ENCODE measurements at regions not wholly inside any gene's neighbourhood (a gene's known extent, or its start where the extent isn't known, plus 50 kb on each side); places are given as distances from the start of the nearest gene placed in this dataset.

- Histone ChIP-seq H3K9me3 (ENCODE audit: insufficient read depth in 2 of 2, low read depth in 1 of 2, low read length in 1 of 2) (no peaks in the 10 kb centered on the region), H3K4ac (replicated peaks; ENCODE audit: insufficient read length, low read depth, low read length) (no peak overlapping the region), H4K5ac (ENCODE audit: insufficient read length, low read depth, low read length) (no peak overlapping the region), H3K23me2 (ENCODE audit: low read depth, low read length) (no peaks in the 10 kb centered on the region; the same call in 1 of the 2 replicates), H3K4me2 (ENCODE audit: insufficient read depth in 1 of 2, low read depth in 2 of 2, low read length in 2 of 2) (no peak overlapping the region), H2AK5ac (ENCODE audit: low read depth, low read length) (no peak overlapping the region), H3K79me2 (ENCODE audit: control insufficient read depth in 1 of 2, insufficient read depth in 2 of 2, low read length in 2 of 2) (no peaks in the 10 kb centered on the region), H3K23ac (ENCODE audit: insufficient read length) (no peak overlapping the region), H2BK15ac (ENCODE audit: low read length) (no peak overlapping the region), H2BK5ac (ENCODE audit: low read depth, low read length) (no peak overlapping the region), H4K20me1 (replicated peaks in 1 of 2; ENCODE audit: control insufficient read depth in 1 of 2, insufficient read depth in 2 of 2, low read length in 2 of 2) (no peaks in the 10 kb centered on the region), H3K27ac (ENCODE audit: low read depth, low read length) (no peak overlapping the region), H3K4me3 (ENCODE audit: extremely low read depth in 1 of 4, insufficient read depth in 2 of 4, low read depth in 3 of 4, low read length in 4 of 4) (no peak overlapping the region), H3K79me1 (ENCODE audit: low read depth, low read length) (no peaks in the 10 kb centered on the region), H2BK120ac (replicated peaks; ENCODE audit: low read depth, low read length) (no peak overlapping the region), H4K91ac (replicated peaks; ENCODE audit: insufficient read length, low read length) (no peak overlapping the region), H2AFZ (ENCODE audit: low read length) (no peak overlapping the region), H3K36me3 (ENCODE audit: control insufficient read depth in 2 of 4, insufficient read depth in 4 of 4, low read length in 3 of 4) (no peaks in the 10 kb centered on the region), H3K4me1 (replicated peaks in 1 of 4; ENCODE audit: control insufficient read depth in 3 of 4, insufficient read depth in 4 of 4, low read length in 3 of 4) (no peaks in the 10 kb centered on the region), H3K27me3 (replicated peaks in 1 of 4; ENCODE audit: control insufficient read depth in 3 of 4, extremely low read depth in 1 of 4, insufficient read depth in 3 of 4, low read length in 3 of 4) (no peaks in the 10 kb centered on the region; a peak in 1 of 7 replicates), H3K14ac (ENCODE audit: insufficient read length) (no peak overlapping the region), H2BK20ac (ENCODE audit: low read length) (no peak overlapping the region), H3K56ac (replicated peaks; ENCODE audit: insufficient read length, low read depth, low read length) (no peak overlapping the region), H4K8ac (ENCODE audit: extremely low read depth, insufficient read depth, low read length) (no peak overlapping the region), H3K9ac (replicated peaks in 1 of 4; ENCODE audit: extremely low read depth in 1 of 4, low read depth in 3 of 4, low read length in 3 of 4) (no peak overlapping the region), H3K18ac (ENCODE audit: extremely low read depth, low read length) (no peak overlapping the region), H2BK12ac (ENCODE audit: low read depth, low read length) (no peak overlapping the region)
- WGBS, 2 experiments (ENCODE audit: extremely low coverage in 1 of 2, insufficient coverage in 1 of 2, insufficient read length in 1 of 2, insufficient replicate concordance in 2 of 2, low coverage in 1 of 2, low lambda C conversion rate in 2 of 2, missing lambda C conversion rate in 1 of 2), result 94% methylated on average over 1 of the region's 1 CpG; no CpG with 5 or more reads in 1 of the 2 experiments
- FAIRE-seq, result no peak
- DNase-seq (ENCODE audit: low read depth in 1 of 2, low spot score in 2 of 2), result no peak
- POLR2A ChIA-PET (ENCODE audit: partially characterized antibody), result no interaction called here
- CTCF ChIA-PET (ENCODE audit: partially characterized antibody), result interaction anchor here (0.6 to 1.5 kb wide), 2 partner anchors 9 to 1033 kb away, joined by 3 to 5 read pairs; no protein-coding TSS in a partner anchor
- TF ChIP-seq RBBP5 (IDR thresholded peaks at IDR 0.05; ENCODE audit: borderline replicate concordance, low read depth, low read length), result no peak
- no peak for TF ChIP-seq ASH2L (IDR thresholded peaks at IDR 0.05; ENCODE audit: low read length)
- no peak for TF ChIP-seq CTBP2 (IDR thresholded peaks at IDR 0.05; ENCODE audit: borderline replicate concordance, insufficient read depth, insufficient read length, low read length)
- TF ChIP-seq NANOG (IDR thresholded peaks at IDR 0.05; ENCODE audit: insufficient read depth, low read depth, low read length, poor library complexity, severe bottlenecking), result no peak
- no peak for TF ChIP-seq SIRT6 (IDR thresholded peaks at IDR 0.05; ENCODE audit: low read length)
- TF ChIP-seq SAP30 (IDR thresholded peaks at IDR 0.05; ENCODE audit: insufficient read depth, insufficient replicate concordance, low read length), result no peak
- no peak for TF ChIP-seq BRCA1 (IDR thresholded peaks at IDR 0.05; ENCODE audit: low read depth, low read length)
- TF ChIP-seq HDAC6 (IDR thresholded peaks at IDR 0.05; ENCODE audit: low read depth, low read length), result no peak
- TF ChIP-seq TAF7 (optimal IDR thresholded peaks at IDR 0.05; ENCODE audit: borderline replicate concordance, low read depth, low read length), result no peak
- TF ChIP-seq GTF2F1 (IDR thresholded peaks at IDR 0.05; ENCODE audit: borderline replicate concordance, low read depth, low read length), result no peak
- TF ChIP-seq SUZ12 (IDR thresholded peaks at IDR 0.05; ENCODE audit: low read length), result no peak
- no peak for TF ChIP-seq EGR1 (IDR thresholded peaks at IDR 0.05; ENCODE audit: borderline replicate concordance, low read depth, low read length)
Observed at GRCh38 chr7:68694656-68695055, 903.6 kb upstream of the AUTS2 start.

Measured in H1 (cell line).